Stimulated activated CD8-positive, alpha-beta memory T cell treated with anti-CD3 and anti-CD28 coated beads, Interleukin-15, amount 100 ng/mL, for 48 hours (primary cell): ENCODE measurements at regions not wholly inside any gene's neighbourhood (a gene's known extent, or its start where the extent isn't known, plus 50 kb on each side); places are given as distances from the start of the nearest gene placed in this dataset.

Experiments
- DNase-seq, 2 donors: peaks; one replicate each; pipeline ENCODE4 v3.0.0-alpha.2; 2020; ENCODE audit warnings: low read depth in 2 of 2

GRCh38 chr1:234719454-234720251 is 109.7 kb upstream of the IRF2BP2 start:
- no peak for DNase-seq

GRCh38 chr1:234718496-234719453 is 108.8 kb upstream of the IRF2BP2 start:
- DNase-seq, result no peak

- DNase-seq, result no peak
Observed at GRCh38 chr1:234716908-234717375, 107.0 kb upstream of the IRF2BP2 start.

GRCh38 chr1:234715252-234716014 is 105.5 kb upstream of the IRF2BP2 start:
- DNase-seq, result no peak

- DNase-seq, result no peak
Observed at GRCh38 chr1:234713859-234714258, 103.9 kb upstream of the IRF2BP2 start.

- no peak for DNase-seq
Observed at GRCh38 chr1:234713440-234713839, 103.5 kb upstream of the IRF2BP2 start.

- DNase-seq, result no peak
Observed at GRCh38 chr1:234712891-234713305, 102.9 kb upstream of the IRF2BP2 start.

GRCh38 chr1:234710936-234711724 is 101.2 kb upstream of the IRF2BP2 start:
- DNase-seq, result no peak

- DNase-seq, result no peak
Observed at GRCh38 chr1:234710381-234710780, 100.4 kb upstream of the IRF2BP2 start.

GRCh38 chr1:234709473-234710228 is 99.7 kb upstream of the IRF2BP2 start:
- DNase-seq, result no peak

GRCh38 chr1:234708700-234709395 is 98.9 kb upstream of the IRF2BP2 start:
- no peak for DNase-seq

- DNase-seq, result no peak
Observed at GRCh38 chr1:234707641-234708040, 97.7 kb upstream of the IRF2BP2 start.

- no peak for DNase-seq
Observed at GRCh38 chr1:234706931-234707330, 97.0 kb upstream of the IRF2BP2 start.

- DNase-seq, result no peak
Observed at GRCh38 chr1:234706199-234706598, 96.2 kb upstream of the IRF2BP2 start.

GRCh38 chr1:234705615-234706014 is 95.6 kb upstream of the IRF2BP2 start:
- DNase-seq, result no peak

GRCh38 chr1:234704106-234704887 is 94.3 kb upstream of the IRF2BP2 start:
- no peak for DNase-seq

GRCh38 chr1:234702342-234703000 is 92.5 kb upstream of the IRF2BP2 start:
- no peak for DNase-seq

- no peak for DNase-seq
Observed at GRCh38 chr1:234701737-234702341, 91.9 kb upstream of the IRF2BP2 start.
